A673 (cell line): ENCODE measurements at regions not wholly inside any gene's neighbourhood (a gene's known extent, or its start where the extent isn't known, plus 50 kb on each side); places are given as distances from the start of the nearest gene placed in this dataset.

Experiments used
- BruUV-seq: library from RNA; stranded (reverse); fragments of 400-500 nt; replicated peaks from 2 replicates; lab custom pipeline; 2021; lab: Mats Ljungman, UMichigan
- CTCF ChIA-PET: fragments of 300-600 bp; sonication (Branson Sonifier 250); formaldehyde crosslinking; loops from one replicate; lab custom pipeline; 2022; ENCODE audit warnings: antibody characterized with exemption; lab: Charles Lee
- POLR2A ChIA-PET: fragments of 300-600 bp; sonication (Branson Sonifier 250); formaldehyde crosslinking; loops from one replicate; lab custom pipeline; 2022; ENCODE audit warnings: antibody characterized with exemption; ENCODE audit not compliant: low non-redundant PET; lab: Charles Lee
- DNase-seq: peaks from one replicate; pipeline ENCODE4 v3.0.0-alpha.2; 2015; ENCODE audit warnings: low spot score
- H3K27ac ChIP-seq: fragments of 200-600 bp; sonication (generic); 2 replicates; pipeline ENCODE4 v1.5.1; 2016; ENCODE audit warnings: mixed run types, low read depth, mild to moderate bottlenecking, mixed read lengths, antibody characterized with exemption, low read length; ENCODE audit not compliant: poor library complexity, severe bottlenecking
- H3K27me3 ChIP-seq: fragments of 200-600 bp; sonication (generic); replicated peaks from 2 replicates; pipeline ENCODE4 v1.6.1; 2017; ENCODE audit warnings: mixed run types, low read depth, mild to moderate bottlenecking, mixed read lengths, antibody characterized with exemption, low read length; ENCODE audit not compliant: insufficient read depth, poor library complexity
- H3K36me3 ChIP-seq: fragments of 200-600 bp; sonication (generic); 2 replicates; pipeline ENCODE4 v1.6.1; 2016; ENCODE audit warnings: mixed run types, mild to moderate bottlenecking, mixed read lengths, antibody characterized with exemption, low read length; ENCODE audit not compliant: insufficient read depth, poor library complexity, severe bottlenecking
- H3K4me1 ChIP-seq: fragments of 200-600 bp; sonication (generic); 2 replicates; pipeline ENCODE4 v1.6.1; 2017; ENCODE audit warnings: mixed run types, mild to moderate bottlenecking, mixed read lengths, antibody characterized with exemption, low read length; ENCODE audit not compliant: insufficient read depth, poor library complexity, severe bottlenecking
- H3K4me3 ChIP-seq: fragments of 200-600 bp; sonication (generic); 2 replicates; pipeline ENCODE4 v1.5.1; 2016; ENCODE audit warnings: low read depth, mixed run types, mild to moderate bottlenecking, mixed read lengths, low read length; ENCODE audit not compliant: poor library complexity, severe bottlenecking
- H3K9me3 ChIP-seq: fragments of 200-600 bp; sonication (generic); 2 replicates; pipeline ENCODE4 v1.6.1; 2016; ENCODE audit warnings: mixed run types, low read depth, mild to moderate bottlenecking, mixed read lengths, antibody characterized with exemption, low read length; ENCODE audit not compliant: poor library complexity, severe bottlenecking
- EZH2 ChIP-seq: fragments of 200-600 bp; sonication (generic); IDR thresholded peaks from 2 replicates; pipeline ENCODE4 v1.6.1; 2017; ENCODE audit warnings: borderline replicate concordance, low read depth, mild to moderate bottlenecking, mixed read lengths, antibody characterized with exemption, low read length; ENCODE audit not compliant: poor library complexity, severe bottlenecking
- intact Hi-C: fragments of 100-400 bp; cut with micrococcal nuclease; formaldehyde crosslinking; loops from one replicate; pipeline ENCODE4 v1.10.0; 2022; ENCODE audit not compliant: unreplicated experiment
- TF ChIP-seq, protein P1 (sequence below): fragments of 300-800, 200-600 bp; sonication (generic); conservative IDR thresholded peaks from 2 replicates; pipeline ENCODE4 v1.5.1; 2017; ENCODE audit warnings: low read depth, mild to moderate bottlenecking, antibody characterized with exemption, low read length, moderate library complexity, mixed read lengths

DNA sequence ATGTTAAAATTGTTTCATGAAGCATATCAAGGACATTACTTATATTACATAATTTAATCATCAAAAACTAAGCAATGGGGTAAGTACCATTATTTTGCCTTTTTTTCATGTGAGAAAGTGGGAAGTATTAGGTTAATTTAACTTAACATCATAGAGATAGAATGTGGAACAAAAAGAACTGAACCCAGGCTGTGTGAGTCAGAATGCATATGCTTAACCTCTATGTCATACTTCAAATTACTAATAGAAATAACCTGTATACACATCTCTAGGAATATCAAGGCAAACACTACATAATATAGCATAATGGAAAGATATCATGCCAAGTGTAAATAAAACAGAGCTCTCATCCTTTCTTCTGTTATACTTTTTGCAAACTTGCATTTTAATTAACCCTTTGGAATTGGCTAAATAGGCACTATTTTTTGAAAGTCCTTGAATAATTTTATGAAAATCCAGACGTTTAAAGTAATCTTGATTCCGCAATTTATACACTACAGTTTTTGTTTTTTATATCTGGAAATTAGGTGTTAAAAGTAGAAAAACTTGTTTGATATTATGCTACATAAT lies 777.7 kb downstream of the SLC6A15 start:
- ChIA-PET CTCF (no interaction called here), POLR2A (no interaction called here)
- TF ChIP-seq, protein P1, sequence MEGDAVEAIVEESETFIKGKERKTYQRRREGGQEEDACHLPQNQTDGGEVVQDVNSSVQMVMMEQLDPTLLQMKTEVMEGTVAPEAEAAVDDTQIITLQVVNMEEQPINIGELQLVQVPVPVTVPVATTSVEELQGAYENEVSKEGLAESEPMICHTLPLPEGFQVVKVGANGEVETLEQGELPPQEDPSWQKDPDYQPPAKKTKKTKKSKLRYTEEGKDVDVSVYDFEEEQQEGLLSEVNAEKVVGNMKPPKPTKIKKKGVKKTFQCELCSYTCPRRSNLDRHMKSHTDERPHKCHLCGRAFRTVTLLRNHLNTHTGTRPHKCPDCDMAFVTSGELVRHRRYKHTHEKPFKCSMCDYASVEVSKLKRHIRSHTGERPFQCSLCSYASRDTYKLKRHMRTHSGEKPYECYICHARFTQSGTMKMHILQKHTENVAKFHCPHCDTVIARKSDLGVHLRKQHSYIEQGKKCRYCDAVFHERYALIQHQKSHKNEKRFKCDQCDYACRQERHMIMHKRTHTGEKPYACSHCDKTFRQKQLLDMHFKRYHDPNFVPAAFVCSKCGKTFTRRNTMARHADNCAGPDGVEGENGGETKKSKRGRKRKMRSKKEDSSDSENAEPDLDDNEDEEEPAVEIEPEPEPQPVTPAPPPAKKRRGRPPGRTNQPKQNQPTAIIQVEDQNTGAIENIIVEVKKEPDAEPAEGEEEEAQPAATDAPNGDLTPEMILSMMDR: no peak
- no peak for TF ChIP-seq EZH2
- intact Hi-C loops: no loop called here
- no TSS peak for BruUV-seq
- H3K27ac ChIP-seq: no peak overlapping the region
- H3K36me3 ChIP-seq: no peaks in the 10 kb centered on the region
- no peaks in the 10 kb centered on the region for H3K9me3 ChIP-seq
- DNase-seq: no peak
- no peak overlapping the region for H3K4me3 ChIP-seq
- no peaks in the 10 kb centered on the region for H3K4me1 ChIP-seq
- H3K27me3 ChIP-seq: no peaks in the 10 kb centered on the region

DNA sequence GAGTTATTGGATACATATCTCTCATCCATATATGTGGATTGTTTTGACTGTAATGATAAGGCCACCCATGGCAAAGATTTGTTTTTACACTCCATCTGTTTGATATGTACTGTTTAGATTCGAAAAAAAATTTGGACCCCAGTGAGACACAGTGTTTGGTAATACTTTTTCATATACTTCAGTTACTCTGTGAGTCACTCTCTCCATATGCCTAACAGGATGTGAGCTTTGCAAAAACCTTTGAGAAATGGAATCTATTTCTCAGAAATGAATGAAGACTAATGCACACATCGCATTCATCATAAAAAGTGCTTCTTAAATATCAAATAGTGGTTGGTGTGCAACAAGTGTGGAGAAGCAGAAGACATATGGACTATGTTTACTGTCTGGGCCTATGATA lies 781.5 kb downstream of the SLC6A15 start:
- no peak for DNase-seq
- ChIA-PET POLR2A (no interaction called here), CTCF (no interaction called here)
- no peak overlapping the region for H3K4me3 ChIP-seq
- no peaks in the 10 kb centered on the region for H3K4me1 ChIP-seq
- no TSS peak for BruUV-seq
- intact Hi-C loops: no loop called here
- no peaks in the 10 kb centered on the region for H3K27me3 ChIP-seq
- H3K36me3 ChIP-seq: no peaks in the 10 kb centered on the region
- H3K27ac ChIP-seq: no peak overlapping the region
- no peak for TF ChIP-seq EZH2
- TF ChIP-seq, protein P1: no peak
- H3K9me3 ChIP-seq: no peaks in the 10 kb centered on the region

DNA sequence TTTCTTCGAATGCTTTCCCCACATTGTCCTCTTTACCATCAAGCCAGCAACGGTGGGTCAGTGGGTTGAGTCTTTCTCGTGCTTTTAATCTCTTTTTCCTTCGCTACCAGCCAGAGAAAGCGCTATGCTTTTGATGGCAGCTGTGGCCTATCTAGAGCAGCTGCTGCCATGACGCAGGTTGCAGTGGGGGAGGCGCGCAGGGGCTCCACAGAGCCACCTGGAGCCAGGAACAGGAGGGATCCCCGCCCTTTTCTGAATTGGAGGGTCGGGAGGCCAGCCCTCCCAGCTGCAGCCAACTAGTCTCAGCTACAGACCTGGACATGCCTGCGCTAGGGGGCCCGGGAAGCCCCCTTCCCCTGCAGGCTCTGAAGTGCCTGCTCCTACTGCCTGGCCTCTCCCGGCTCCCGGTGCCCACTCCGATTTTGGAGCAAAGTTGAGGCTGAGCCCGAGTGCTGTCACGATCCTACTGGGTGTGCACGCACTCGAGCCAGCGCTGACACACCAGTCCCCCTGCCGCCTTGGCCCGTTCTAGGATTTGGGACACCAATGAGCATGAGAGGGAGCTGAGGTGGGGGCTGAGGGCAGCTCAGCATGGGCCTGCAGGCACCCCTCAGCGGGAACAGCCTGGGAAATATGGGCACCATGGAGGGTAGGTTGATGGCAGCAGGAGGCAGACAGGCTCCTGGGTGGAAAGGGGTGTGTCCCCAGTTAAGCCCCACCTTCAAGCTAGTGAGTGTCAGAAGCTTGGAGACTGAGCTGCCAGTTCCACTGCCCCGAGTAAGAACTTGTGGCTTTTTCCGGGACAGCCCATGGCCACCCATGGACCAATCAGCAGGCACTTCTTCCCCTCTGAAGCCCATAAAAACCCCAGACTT lies 784.2 kb downstream of the SLC6A15 start:
- intact Hi-C loops: no loop called here
- H3K9me3 ChIP-seq: no peaks in the 10 kb centered on the region
- DNase-seq: no peak
- H3K36me3 ChIP-seq: no peaks in the 10 kb centered on the region
- H3K4me3 ChIP-seq: no peak overlapping the region
- ChIA-PET CTCF (no interaction called here), POLR2A (no interaction called here)
- no peaks in the 10 kb centered on the region for H3K27me3 ChIP-seq
- no TSS peak for BruUV-seq
- H3K4me1 ChIP-seq: no peaks in the 10 kb centered on the region
- H3K27ac ChIP-seq: no peak overlapping the region
- TF ChIP-seq, protein P1: no peak
- no peak for TF ChIP-seq EZH2
